ENCODE measurements at regions not wholly inside any gene's neighbourhood (a gene's known extent, or its start where the extent isn't known, plus 50 kb on each side); places are given as distances from the start of the nearest gene placed in this dataset.

DNA sequence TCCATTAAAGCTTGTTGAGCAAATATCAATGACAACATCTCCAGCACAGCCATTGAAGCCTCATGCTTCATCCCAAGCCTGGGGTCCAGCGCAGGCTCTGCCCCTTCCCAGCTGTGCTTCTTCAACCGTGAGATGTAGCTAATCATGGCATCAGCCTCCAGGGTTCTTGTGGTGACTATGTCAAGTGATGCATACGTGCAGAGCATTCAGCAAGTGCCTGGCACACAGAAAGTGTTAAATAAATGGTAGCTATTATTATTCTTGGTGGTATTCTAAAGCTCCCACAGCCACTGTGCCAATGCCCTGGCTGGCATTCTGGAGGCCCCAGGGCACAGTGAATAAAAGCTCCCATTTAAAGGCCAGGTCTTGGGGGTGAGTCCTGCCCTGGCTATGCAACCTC lies 146.6 kb downstream of the WDR11 start:
- TF ChIP-seq, protein P1, sequence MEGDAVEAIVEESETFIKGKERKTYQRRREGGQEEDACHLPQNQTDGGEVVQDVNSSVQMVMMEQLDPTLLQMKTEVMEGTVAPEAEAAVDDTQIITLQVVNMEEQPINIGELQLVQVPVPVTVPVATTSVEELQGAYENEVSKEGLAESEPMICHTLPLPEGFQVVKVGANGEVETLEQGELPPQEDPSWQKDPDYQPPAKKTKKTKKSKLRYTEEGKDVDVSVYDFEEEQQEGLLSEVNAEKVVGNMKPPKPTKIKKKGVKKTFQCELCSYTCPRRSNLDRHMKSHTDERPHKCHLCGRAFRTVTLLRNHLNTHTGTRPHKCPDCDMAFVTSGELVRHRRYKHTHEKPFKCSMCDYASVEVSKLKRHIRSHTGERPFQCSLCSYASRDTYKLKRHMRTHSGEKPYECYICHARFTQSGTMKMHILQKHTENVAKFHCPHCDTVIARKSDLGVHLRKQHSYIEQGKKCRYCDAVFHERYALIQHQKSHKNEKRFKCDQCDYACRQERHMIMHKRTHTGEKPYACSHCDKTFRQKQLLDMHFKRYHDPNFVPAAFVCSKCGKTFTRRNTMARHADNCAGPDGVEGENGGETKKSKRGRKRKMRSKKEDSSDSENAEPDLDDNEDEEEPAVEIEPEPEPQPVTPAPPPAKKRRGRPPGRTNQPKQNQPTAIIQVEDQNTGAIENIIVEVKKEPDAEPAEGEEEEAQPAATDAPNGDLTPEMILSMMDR (IDR thresholded peaks at IDR 0.05; ENCODE audit: insufficient read depth, low read length, poor library complexity, severe bottlenecking), result no peak
- no peak for TF ChIP-seq EZH2phosphoT487 (conservative IDR thresholded peaks at IDR 0.05; ENCODE audit: low read length)
